DMS153 (cell line): ENCODE measurements at regions not wholly inside any gene's neighbourhood (a gene's known extent, or its start where the extent isn't known, plus 50 kb on each side); places are given as distances from the start of the nearest gene placed in this dataset.
"Not testable (repeated sequence)": the region's sequence is repeated elsewhere in the genome, so short reads cannot be mapped to it uniquely, and the experiment has no call there.

Source experiments
- DNase-seq: peaks from one replicate; lab custom pipeline; 2025; lab: John Stamatoyannopoulos, UW

- DNase-seq: no peak
These were observed 75.2 kb upstream of the COX7C start for GRCh38 chr5:86542532-86542931.

GRCh38 chr5:86546044-86546443 is 71.7 kb upstream of the COX7C start:
- no peak for DNase-seq

DNA sequence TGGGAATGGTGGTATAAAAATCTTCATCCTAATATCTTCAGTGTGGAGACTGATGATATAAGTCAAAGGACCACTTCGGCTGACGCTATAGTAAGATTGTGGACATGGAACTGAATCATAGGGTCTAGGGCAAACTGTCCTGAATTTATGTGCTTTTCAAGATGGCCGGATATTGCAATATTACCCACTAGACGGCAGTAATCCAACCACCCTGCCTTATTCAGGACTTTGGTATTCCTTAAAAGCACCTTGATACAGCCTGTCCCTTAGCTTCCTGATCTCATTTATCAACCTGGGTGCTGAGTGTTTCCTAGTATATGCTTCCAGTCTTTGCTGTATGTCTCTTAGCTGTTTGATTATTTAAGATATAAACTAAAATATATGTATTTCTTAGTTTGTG is 71.2 kb upstream of the COX7C start:
- DNase-seq: no peak

GRCh38 chr5:86554638-86555037 is 63.1 kb upstream of the COX7C start:
- DNase-seq: no peak

- no peak for DNase-seq
These were observed 59.8 kb upstream of the COX7C start for GRCh38 chr5:86557920-86558319.

GRCh38 chr5:86565197-86565789 is 52.4 kb upstream of the COX7C start:
- DNase-seq: no peak

- not testable (repeated sequence) for DNase-seq
These were observed 51.7 kb upstream of the COX7C start for GRCh38 chr5:86566030-86566429.
